H1 (cell line): ENCODE measurements at regions not wholly inside any gene's neighbourhood (a gene's known extent, or its start where the extent isn't known, plus 50 kb on each side); places are given as distances from the start of the nearest gene placed in this dataset.

Experiments used
- CBX8 ChIP-seq: fragments of 300-800, 300-1000 bp; sonication (generic); IDR thresholded peaks from 2 replicates; pipeline ENCODE4 v1.7.1; 2016; ENCODE audit warnings: low read depth, low read length, borderline replicate concordance
- CHD7 ChIP-seq: fragments of 300-600 bp; sonication (generic); IDR thresholded peaks from 2 replicates; pipeline ENCODE4 v1.7.1; 2012; ENCODE audit warnings: low read length, moderate library complexity, mild to moderate bottlenecking, inconsistent platforms; ENCODE audit not compliant: insufficient replicate concordance
- TF ChIP-seq, protein P1 (sequence below): IDR thresholded peaks from 2 replicates; pipeline ENCODE4 v1.6.1; 2012; ENCODE audit warnings: inconsistent platforms

DNA sequence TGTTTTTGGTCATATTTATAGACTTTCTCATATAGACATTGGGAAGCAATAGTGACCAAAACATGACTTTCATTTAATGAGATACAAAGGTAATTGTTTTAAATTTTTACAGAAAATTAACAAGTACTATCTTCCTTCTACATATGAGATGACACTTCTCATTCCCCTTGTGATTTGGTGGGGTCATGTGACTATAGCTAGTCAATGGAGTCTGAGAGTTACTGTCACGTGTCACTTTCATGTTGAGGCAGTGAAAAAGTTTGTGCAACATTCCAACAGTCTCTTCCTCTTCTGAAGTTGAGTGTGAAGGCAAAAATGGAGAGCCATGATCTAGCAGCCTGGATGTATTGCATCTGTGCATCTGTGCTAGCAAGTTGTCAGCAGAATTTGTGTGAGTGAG is 618.3 kb upstream of the LRRC4C start (continued):
- TF ChIP-seq CHD7 (no peak), CBX8 (no peak)
- TF ChIP-seq, protein P1, sequence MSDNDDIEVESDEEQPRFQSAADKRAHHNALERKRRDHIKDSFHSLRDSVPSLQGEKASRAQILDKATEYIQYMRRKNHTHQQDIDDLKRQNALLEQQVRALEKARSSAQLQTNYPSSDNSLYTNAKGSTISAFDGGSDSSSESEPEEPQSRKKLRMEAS, result no peak
- TF ChIP-seq, all 59 proteins: peak for 0
